Retina (tissue), 1 donor: ENCODE measurements at regions not wholly inside any gene's neighbourhood (a gene's known extent, or its start where the extent isn't known, plus 50 kb on each side); places are given as distances from the start of the nearest gene placed in this dataset.

Source experiments
- DNase-seq: peaks from one replicate; pipeline ENCODE4 v3.0.0-alpha.2; 2016

DNA sequence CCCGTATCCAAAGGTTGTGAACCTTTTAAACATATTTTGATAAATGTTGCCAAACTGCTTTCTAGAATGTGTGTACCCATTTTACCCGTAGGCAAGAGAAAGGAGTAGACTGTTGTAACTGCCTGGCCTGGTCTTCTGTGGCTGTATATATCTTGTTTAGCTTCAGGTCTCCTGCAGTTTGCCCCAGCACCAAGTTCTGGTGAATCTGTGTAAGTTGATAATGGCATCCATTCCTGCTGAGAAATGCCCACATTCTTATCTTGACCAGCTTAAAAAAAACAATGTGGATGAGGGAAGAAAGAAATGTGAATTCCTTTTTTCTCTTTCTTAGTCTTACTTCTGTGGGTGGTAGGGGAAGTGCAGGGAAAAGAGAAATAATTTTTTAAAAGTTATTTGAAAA, 53.3 kb upstream of the TLE3 start:
- no peak for DNase-seq

DNA sequence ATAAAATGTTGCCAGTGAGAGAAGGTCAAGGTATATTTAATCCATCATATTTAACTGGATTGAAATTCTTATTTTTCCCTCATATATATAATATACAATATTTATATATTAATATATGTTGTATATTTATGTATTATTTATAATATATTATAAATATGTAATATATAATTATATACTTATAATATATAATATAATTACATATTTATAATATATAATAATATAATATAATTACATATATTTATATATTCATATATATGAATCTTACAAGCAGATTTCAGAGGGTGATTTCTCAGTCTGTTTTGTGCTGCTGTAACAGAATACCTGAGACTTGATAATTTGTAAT, 52.7 kb upstream of the TLE3 start:
- DNase-seq = no peak

DNA sequence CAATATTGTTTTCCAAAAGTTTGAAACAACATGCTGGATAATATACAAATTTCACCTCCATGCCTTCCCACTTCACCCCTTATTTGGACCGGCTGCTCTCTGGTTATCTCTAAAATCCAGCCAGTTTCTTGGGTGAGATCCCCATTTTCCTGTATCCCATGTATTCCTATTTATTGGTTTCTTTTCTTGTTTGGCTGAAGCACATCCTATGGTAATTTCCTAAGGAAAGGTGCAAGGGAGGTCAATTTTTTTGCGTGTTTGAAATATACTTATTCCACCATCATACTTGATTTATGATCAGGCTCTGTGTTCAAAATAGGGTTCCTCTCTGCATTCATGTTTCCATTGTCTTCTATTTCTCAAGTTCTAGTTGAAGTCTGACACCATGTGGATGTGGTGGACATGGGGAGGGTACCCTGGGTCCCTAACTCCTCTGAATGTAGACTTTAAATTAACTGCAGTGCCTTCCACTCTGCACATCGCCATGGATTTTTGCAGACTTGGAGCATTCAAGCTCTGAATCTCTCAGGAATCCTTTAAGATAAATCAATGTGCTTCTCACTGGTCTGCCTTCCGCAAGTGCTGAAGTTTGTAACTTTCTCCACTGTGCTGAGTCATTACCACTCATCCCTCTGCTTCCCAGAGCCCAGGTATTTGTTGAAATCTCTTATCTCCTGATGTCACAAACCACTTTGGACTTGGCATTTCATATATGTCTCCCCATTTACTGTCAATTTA, 52.1 kb upstream of the TLE3 start:
- no peak for DNase-seq

DNA sequence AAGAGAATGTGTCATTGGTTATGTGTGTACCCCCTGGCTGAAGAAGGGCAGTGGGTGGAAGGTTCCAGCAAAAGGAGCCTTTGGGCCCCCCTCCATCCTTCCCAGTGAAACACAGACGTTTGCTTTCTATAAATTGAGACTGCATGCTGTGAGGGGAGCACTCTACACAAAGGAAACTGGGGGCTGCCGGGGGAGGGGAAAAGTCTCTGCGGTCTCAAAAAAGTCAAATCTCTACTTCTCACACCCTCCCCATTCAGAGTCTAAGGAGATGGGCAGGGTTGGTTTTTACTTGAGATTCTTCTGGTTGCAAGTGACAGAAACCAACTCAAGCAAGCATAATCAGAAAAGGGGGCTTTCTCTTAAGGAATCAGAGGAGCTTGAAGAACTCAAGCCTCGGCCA, 50.1 kb upstream of the TLE3 start:
- DNase-seq = no peak
